ENCODE measurements at regions not wholly inside any gene's neighbourhood (a gene's known extent, or its start where the extent isn't known, plus 50 kb on each side); places are given as distances from the start of the nearest gene placed in this dataset.

GRCh38 chr7:22005151-22005550 lies 59.5 kb upstream of the CDCA7L start:
- no peak for TF ChIP-seq EZH2phosphoT487 (conservative IDR thresholded peaks at IDR 0.05; ENCODE audit: low read length)
- TF ChIP-seq, protein P1, sequence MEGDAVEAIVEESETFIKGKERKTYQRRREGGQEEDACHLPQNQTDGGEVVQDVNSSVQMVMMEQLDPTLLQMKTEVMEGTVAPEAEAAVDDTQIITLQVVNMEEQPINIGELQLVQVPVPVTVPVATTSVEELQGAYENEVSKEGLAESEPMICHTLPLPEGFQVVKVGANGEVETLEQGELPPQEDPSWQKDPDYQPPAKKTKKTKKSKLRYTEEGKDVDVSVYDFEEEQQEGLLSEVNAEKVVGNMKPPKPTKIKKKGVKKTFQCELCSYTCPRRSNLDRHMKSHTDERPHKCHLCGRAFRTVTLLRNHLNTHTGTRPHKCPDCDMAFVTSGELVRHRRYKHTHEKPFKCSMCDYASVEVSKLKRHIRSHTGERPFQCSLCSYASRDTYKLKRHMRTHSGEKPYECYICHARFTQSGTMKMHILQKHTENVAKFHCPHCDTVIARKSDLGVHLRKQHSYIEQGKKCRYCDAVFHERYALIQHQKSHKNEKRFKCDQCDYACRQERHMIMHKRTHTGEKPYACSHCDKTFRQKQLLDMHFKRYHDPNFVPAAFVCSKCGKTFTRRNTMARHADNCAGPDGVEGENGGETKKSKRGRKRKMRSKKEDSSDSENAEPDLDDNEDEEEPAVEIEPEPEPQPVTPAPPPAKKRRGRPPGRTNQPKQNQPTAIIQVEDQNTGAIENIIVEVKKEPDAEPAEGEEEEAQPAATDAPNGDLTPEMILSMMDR (IDR thresholded peaks at IDR 0.05; ENCODE audit: insufficient read depth, low read length, poor library complexity, severe bottlenecking), result no peak
